Ishikawa (cell line): ENCODE measurements at regions not wholly inside any gene's neighbourhood (a gene's known extent, or its start where the extent isn't known, plus 50 kb on each side); places are given as distances from the start of the nearest gene placed in this dataset.

Source experiments
- CEBPB ChIP-seq: IDR thresholded peaks from 2 replicates; pipeline ENCODE4 v1.6.1; 2012
- CREB1 ChIP-seq: IDR thresholded peaks from 2 replicates; pipeline ENCODE4 v1.6.1; 2012; ENCODE audit warnings: low read depth
- EGR1 ChIP-seq: IDR thresholded peaks from 2 replicates; pipeline ENCODE4 v1.6.1; 2012
- EP300 ChIP-seq: IDR thresholded peaks from 2 replicates; pipeline ENCODE4 v1.6.1; 2012; ENCODE audit warnings: borderline replicate concordance
- FOXM1 ChIP-seq: IDR thresholded peaks from 2 replicates; pipeline ENCODE4 v1.6.1; 2012; ENCODE audit warnings: low read depth, borderline replicate concordance
- NFIC ChIP-seq: IDR thresholded peaks from 2 replicates; pipeline ENCODE4 v1.6.1; 2012
- RAD21 ChIP-seq: IDR thresholded peaks from 2 replicates; pipeline ENCODE4 v1.6.1; 2012; ENCODE audit warnings: low read depth
- TAF1 ChIP-seq: IDR thresholded peaks from 2 replicates; pipeline ENCODE4 v1.6.1; 2012; ENCODE audit warnings: low read depth, mild to moderate bottlenecking
- TCF12 ChIP-seq: IDR thresholded peaks from 2 replicates; pipeline ENCODE4 v1.6.1; 2012; ENCODE audit warnings: low read depth
- YY1 ChIP-seq: IDR thresholded peaks from 2 replicates; pipeline ENCODE4 v1.6.1; 2012; ENCODE audit warnings: low read depth
- TF ChIP-seq, protein P1 (sequence below): IDR thresholded peaks from 2 replicates; pipeline ENCODE4 v1.6.1; 2012
- TF ChIP-seq, protein P2 (sequence below): IDR thresholded peaks from 2 replicates; pipeline ENCODE4 v1.6.1; 2012; ENCODE audit warnings: low read depth, mild to moderate bottlenecking
- TF ChIP-seq, protein P3 (sequence below): IDR thresholded peaks from 2 replicates; pipeline ENCODE4 v1.6.1; 2012

DNA sequence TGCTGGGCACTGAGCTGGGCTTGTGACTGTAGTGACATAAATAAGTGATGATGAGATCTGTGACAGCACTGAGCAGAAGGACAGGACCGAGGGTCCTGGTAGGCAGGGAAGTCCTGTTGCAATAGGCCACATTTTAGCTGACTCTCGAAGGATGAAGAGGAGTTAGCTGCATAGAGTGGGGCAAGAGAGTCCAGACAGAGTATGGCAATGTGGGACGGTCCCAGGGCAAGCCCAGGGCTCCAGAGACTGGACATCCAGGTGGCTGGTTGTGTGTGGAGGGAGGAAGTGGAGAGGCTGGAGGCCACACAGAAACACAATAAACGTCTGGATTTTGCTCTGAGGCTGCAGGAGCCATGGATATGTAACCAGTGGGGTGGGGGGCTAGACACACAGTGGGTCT lies 64.5 kb upstream of the ZNF423 start:
- TF ChIP-seq, protein P1, sequence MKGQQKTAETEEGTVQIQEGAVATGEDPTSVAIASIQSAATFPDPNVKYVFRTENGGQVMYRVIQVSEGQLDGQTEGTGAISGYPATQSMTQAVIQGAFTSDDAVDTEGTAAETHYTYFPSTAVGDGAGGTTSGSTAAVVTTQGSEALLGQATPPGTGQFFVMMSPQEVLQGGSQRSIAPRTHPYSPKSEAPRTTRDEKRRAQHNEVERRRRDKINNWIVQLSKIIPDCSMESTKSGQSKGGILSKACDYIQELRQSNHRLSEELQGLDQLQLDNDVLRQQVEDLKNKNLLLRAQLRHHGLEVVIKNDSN, result no peak
- TF ChIP-seq TCF12, result no peak
- no peak for TF ChIP-seq NFIC
- no peak for TF ChIP-seq FOXM1
- no peak for TF ChIP-seq EGR1
- no peak for TF ChIP-seq CREB1
- TF ChIP-seq TAF1, result no peak
- TF ChIP-seq EP300, result no peak
- TF ChIP-seq, protein P2, sequence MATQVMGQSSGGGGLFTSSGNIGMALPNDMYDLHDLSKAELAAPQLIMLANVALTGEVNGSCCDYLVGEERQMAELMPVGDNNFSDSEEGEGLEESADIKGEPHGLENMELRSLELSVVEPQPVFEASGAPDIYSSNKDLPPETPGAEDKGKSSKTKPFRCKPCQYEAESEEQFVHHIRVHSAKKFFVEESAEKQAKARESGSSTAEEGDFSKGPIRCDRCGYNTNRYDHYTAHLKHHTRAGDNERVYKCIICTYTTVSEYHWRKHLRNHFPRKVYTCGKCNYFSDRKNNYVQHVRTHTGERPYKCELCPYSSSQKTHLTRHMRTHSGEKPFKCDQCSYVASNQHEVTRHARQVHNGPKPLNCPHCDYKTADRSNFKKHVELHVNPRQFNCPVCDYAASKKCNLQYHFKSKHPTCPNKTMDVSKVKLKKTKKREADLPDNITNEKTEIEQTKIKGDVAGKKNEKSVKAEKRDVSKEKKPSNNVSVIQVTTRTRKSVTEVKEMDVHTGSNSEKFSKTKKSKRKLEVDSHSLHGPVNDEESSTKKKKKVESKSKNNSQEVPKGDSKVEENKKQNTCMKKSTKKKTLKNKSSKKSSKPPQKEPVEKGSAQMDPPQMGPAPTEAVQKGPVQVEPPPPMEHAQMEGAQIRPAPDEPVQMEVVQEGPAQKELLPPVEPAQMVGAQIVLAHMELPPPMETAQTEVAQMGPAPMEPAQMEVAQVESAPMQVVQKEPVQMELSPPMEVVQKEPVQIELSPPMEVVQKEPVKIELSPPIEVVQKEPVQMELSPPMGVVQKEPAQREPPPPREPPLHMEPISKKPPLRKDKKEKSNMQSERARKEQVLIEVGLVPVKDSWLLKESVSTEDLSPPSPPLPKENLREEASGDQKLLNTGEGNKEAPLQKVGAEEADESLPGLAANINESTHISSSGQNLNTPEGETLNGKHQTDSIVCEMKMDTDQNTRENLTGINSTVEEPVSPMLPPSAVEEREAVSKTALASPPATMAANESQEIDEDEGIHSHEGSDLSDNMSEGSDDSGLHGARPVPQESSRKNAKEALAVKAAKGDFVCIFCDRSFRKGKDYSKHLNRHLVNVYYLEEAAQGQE, result no peak
- no peak for TF ChIP-seq CEBPB
- no peak for TF ChIP-seq RAD21
- no peak for TF ChIP-seq YY1
- TF ChIP-seq, protein P3, sequence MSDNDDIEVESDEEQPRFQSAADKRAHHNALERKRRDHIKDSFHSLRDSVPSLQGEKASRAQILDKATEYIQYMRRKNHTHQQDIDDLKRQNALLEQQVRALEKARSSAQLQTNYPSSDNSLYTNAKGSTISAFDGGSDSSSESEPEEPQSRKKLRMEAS, result no peak
